Adipocyte (in vitro differentiated cells): ENCODE measurements at regions not wholly inside any gene's neighbourhood (a gene's known extent, or its start where the extent isn't known, plus 50 kb on each side); places are given as distances from the start of the nearest gene placed in this dataset.
"Not testable (repeated sequence)": the region's sequence is repeated elsewhere in the genome, so short reads cannot be mapped to it uniquely, and the experiment has no call there.

Experiments used
- DNase-seq: peaks from one replicate; pipeline ENCODE4 v3.0.0-alpha.2; 2015; ENCODE audit warnings: low read depth
- H3K27me3 ChIP-seq: replicated peaks from 2 replicates; pipeline ENCODE4 v1.7.0; 2013; ENCODE audit warnings: mild to moderate bottlenecking, low read length, moderate library complexity; ENCODE audit not compliant: control insufficient read depth, insufficient read depth
- H3K36me3 ChIP-seq: 2 replicates; pipeline ENCODE4 v1.7.0; 2013; ENCODE audit warnings: low read length, mild to moderate bottlenecking, moderate library complexity; ENCODE audit not compliant: control insufficient read depth, insufficient read depth, severe bottlenecking
- H3K4me1 ChIP-seq: 2 replicates; pipeline ENCODE4 v1.7.0; 2013; ENCODE audit warnings: mild to moderate bottlenecking, low read length, moderate library complexity; ENCODE audit not compliant: control insufficient read depth, insufficient read depth
- H3K4me3 ChIP-seq: 2 replicates; pipeline ENCODE4 v1.7.0; 2013; ENCODE audit warnings: mild to moderate bottlenecking, low read length, moderate library complexity
- H3K9ac ChIP-seq: 2 replicates; pipeline ENCODE4 v1.7.0; 2013; ENCODE audit warnings: mild to moderate bottlenecking, low read length, moderate library complexity
- H3K9me3 ChIP-seq: 2 replicates; pipeline ENCODE4 v1.7.0; 2013; ENCODE audit warnings: mild to moderate bottlenecking, low read length, moderate library complexity; ENCODE audit not compliant: control insufficient read depth

DNA sequence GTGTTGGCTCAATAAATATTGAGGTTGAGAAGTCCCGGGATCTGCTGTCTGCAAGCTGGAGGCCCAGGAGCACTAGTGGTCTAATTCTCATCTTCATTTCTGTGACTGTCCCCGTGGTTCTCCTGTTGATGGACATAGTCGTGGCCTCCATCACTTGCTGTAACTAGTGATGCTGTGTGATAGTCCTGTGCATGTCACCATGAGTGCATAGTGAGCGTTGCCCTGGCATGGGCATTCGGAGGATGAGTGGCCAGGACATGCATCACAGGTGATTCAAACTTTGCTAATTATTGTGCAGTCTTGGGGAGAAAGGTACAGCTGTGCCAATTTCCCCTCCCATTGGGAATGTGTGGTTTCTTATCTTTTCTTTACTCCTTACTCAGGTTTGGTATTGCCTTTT is 902.2 kb downstream of the BRD1 start:
- no peaks in the 10 kb centered on the region for H3K36me3 ChIP-seq
- H3K9ac ChIP-seq, result no peak overlapping the region
- no peaks in the 10 kb centered on the region for H3K9me3 ChIP-seq
- no peaks in the 10 kb centered on the region for H3K4me1 ChIP-seq
- no peak overlapping the region for H3K4me3 ChIP-seq
- DNase-seq, result no peak
- H3K27me3 ChIP-seq, result peaks cover 11% of the 10 kb centered on the region

- Histone ChIP-seq H3K4me1 (no peaks in the 10 kb centered on the region), H3K9ac (no peak overlapping the region), H3K4me3 (no peak overlapping the region), H3K9me3 (no peaks in the 10 kb centered on the region), H3K36me3 (no peaks in the 10 kb centered on the region), H3K27me3 (peaks cover 12% of the 10 kb centered on the region)
- DNase-seq, result no peak
These were observed 903.7 kb downstream of the BRD1 start for GRCh38 chr22:48923996-48924395.

DNA sequence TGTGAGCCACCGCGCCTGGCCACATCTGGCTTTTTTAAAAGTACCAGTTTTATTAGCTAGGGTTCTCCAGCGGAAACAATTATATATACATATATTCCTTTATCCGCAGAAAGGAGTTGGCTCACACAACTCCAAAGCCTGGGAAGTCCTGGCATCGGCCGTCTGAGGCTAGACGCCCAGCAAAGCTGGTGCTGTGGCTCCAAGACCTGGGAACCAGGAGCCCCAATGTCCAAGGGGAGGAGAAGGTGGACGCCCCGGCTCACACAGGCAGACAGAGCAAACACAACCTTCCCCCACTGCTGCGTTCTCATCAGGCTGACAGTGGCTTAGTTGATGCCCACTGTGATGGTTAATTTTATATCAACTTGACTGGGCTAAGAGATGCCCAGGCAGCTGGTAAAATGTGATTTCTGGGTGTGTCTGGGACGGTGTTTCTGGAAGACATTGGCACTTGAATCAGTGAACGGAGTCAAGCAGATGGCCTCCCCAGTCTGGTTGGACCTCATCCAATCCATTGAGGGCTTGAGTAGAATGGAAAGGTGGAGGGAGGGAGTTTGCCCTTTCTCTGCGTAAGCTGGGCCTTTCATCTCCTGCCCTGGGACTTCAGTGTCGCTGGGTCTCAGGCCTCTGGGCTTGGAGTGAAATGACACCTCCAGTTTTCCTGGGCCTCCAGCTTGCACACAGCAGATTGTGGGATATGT is 904.4 kb downstream of the BRD1 start:
- H3K9me3 ChIP-seq, result no peaks in the 10 kb centered on the region
- no peak for DNase-seq
- H3K4me3 ChIP-seq, result no peak overlapping the region

GRCh38 chr22:48921411-48921903 is 906.2 kb downstream of the BRD1 start:
- Histone ChIP-seq H3K9ac (no peak overlapping the region), H3K27me3 (peaks cover 17% of the 10 kb centered on the region), H3K36me3 (no peaks in the 10 kb centered on the region), H3K9me3 (no peaks in the 10 kb centered on the region), H3K4me3 (no peak overlapping the region), H3K4me1 (no peaks in the 10 kb centered on the region)
- DNase-seq, result no peak

More for the DNA sequence above, 904.4 kb downstream of the BRD1 start:
- Histone ChIP-seq H3K9ac (no peak overlapping the region), H3K27me3 (peaks cover 17% of the 10 kb centered on the region), H3K36me3 (no peaks in the 10 kb centered on the region), H3K4me1 (no peaks in the 10 kb centered on the region)

- Histone ChIP-seq H3K27me3 (peaks cover 17% of the 10 kb centered on the region), H3K4me3 (no peak overlapping the region), H3K4me1 (no peaks in the 10 kb centered on the region), H3K36me3 (no peaks in the 10 kb centered on the region), H3K9me3 (no peaks in the 10 kb centered on the region), H3K9ac (no peak overlapping the region)
- DNase-seq, result no peak
These were observed 906.9 kb downstream of the BRD1 start for GRCh38 chr22:48920776-48921241.

GRCh38 chr22:48919851-48920589 is 907.7 kb downstream of the BRD1 start:
- H3K9ac ChIP-seq, result no peak overlapping the region
- no peak for DNase-seq
- no peaks in the 10 kb centered on the region for H3K36me3 ChIP-seq
- no peaks in the 10 kb centered on the region for H3K9me3 ChIP-seq
- peaks cover 19% of the 10 kb centered on the region for H3K27me3 ChIP-seq
- no peaks in the 10 kb centered on the region for H3K4me1 ChIP-seq
- H3K4me3 ChIP-seq, result no peak overlapping the region

DNA sequence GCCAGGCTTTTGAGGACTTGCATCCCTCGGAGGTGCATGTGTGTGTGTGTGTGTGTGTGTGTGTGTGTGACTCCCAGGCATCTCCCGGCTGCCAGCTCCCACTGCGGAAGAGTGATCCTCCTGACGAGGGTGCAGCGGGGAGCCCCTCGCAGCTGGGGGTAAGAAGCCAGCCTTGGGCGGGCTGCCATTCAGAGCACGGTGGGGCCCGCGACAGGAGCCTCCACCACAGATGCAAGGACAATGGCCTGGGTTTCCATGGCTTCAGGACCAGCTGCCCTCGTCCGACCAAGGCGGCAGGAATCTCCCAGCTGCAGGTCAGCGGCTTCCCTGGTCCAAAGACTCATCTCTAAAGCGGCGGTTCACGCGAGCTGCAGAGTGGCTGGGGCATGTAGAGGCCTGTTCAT is 908.5 kb downstream of the BRD1 start:
- no peak for DNase-seq
- no peak overlapping the region for H3K9ac ChIP-seq
- no peaks in the 10 kb centered on the region for H3K36me3 ChIP-seq
- no peak overlapping the region for H3K4me3 ChIP-seq
- no peaks in the 10 kb centered on the region for H3K4me1 ChIP-seq
- H3K27me3 ChIP-seq, result peaks cover 21% of the 10 kb centered on the region
- H3K9me3 ChIP-seq, result no peaks in the 10 kb centered on the region

DNA sequence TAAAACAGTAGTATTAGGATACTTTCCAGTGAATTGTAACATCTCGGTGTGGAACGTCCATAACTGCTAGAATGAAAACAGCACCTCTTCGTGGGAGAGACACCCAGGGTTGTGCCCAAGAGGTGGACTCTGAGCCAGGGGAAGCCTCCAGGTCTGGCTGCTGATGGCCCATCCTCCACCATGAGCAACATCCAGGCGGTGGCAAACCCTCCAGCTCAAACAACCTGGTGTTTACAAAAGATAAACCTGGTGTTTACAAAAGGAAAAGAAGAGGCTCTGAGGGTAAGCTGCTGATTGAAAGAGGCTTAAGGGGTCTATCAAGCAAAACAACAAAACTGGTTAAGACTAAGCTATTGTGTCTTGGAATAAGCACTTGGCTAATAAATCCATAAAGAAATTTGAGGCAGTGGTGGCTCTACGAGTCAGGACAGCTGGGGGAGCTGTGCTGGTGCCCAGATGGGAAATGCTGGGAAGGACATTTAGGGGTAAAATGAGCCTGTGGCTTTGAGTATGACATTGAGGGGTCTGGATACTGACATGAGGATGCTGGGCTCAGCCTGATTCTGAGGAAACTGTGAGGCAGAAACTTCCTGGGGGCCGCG is 909.0 kb downstream of the BRD1 start:
- Histone ChIP-seq H3K4me1 (no peaks in the 10 kb centered on the region), H3K9ac (no peak overlapping the region), H3K36me3 (no peaks in the 10 kb centered on the region), H3K27me3 (peaks cover 21% of the 10 kb centered on the region), H3K4me3 (no peak overlapping the region), H3K9me3 (no peaks in the 10 kb centered on the region)
- DNase-seq, result no peak

DNA sequence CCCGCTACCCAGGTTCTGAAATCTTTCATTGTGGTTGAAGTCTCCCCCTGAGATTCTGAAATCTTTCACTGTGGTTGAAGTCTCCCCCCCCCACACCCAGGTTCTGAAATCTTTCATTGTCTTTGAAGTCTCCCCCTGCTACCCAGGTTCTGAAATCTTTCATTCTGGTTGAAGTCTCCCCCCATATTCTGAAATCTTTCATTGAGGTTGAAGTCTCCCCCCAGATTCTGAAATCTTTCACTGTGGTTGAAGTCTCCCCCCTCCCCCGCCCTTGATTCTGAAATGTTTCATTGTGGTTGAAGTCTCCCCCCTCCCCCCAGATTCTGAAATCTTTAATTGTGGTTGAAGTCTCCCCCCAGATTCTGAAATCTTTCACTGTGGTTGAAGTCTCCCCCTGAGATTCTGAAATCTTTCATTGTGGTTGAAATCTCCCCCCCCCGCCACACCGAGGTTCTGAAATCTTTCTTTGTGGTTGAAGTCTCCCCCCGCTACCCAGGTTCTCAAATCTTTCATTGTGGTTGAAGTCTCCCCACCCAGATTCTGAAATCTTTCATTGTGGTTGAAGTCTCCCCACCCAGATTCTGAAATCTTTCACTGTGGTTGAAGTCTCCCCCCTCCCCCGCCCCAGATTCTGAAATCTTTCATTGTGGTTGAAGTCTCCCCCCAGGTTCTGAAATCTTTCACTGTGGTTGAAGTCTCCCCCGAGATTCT is 915.2 kb downstream of the BRD1 start:
- not testable (repeated sequence) for H3K4me3 ChIP-seq

DNA sequence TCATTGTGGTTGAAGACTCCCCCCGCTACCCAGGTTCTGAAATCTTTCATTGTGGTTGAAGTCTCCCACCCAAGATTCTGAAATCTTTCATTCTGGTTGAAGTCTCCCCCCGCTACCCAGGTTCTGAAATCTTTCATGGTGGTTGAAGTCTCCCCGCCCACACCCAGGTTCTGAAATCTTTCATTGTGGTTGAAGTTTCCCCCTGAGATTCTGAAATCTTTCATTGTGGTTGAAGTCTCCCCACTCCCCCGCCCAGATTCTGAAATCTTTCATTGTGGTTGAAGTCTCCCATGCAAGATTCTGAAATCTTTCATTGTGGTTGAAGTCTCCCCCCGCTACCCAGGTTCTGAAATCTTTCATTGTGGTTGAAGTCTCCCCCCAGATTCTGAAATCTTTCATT is 916.0 kb downstream of the BRD1 start:
- not testable (repeated sequence) for H3K9ac ChIP-seq, H3K9me3 ChIP-seq, H3K4me1 ChIP-seq, DNase-seq, H3K36me3 ChIP-seq, H3K4me3 ChIP-seq
- peaks cover 20% of the 10 kb centered on the region for H3K27me3 ChIP-seq

More for the DNA sequence above, 915.2 kb downstream of the BRD1 start:
- not testable (repeated sequence) for H3K9me3 ChIP-seq, DNase-seq, H3K36me3 ChIP-seq, H3K9ac ChIP-seq, H3K4me1 ChIP-seq
- H3K27me3 ChIP-seq, result peaks cover 12% of the 10 kb centered on the region

DNA sequence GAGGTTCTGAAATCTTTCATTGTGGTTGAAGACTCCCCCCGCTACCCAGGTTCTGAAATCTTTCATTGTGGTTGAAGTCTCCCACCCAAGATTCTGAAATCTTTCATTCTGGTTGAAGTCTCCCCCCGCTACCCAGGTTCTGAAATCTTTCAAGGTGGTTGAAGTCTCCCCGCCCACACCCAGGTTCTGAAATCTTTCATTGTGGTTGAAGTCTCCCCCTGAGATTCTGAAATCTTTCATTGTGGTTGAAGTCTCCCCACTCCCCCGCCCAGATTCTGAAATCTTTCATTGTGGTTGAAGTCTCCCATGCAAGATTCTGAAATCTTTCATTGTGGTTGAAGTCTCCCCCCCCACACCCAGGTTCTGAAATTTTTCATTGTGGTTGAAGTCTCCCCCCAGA is 916.6 kb downstream of the BRD1 start:
- DNase-seq, H3K4me3 ChIP-seq, H3K9ac ChIP-seq, H3K9me3 ChIP-seq, H3K36me3 ChIP-seq, H3K4me1 ChIP-seq: not testable (repeated sequence)
- peaks cover 20% of the 10 kb centered on the region for H3K27me3 ChIP-seq
